ENCODE measurements at regions not wholly inside any gene's neighbourhood (a gene's known extent, or its start where the extent isn't known, plus 50 kb on each side); places are given as distances from the start of the nearest gene placed in this dataset.

GRCh38 chr12:46950094-46950493 is 124.3 kb upstream of the SLC38A4 start:
- POLR2A ChIA-PET = no interaction called here
- dilution Hi-C loops (cut with MboI; ENCODE audit: extremely low pct_ligation_motif_present, low sequenced_read_pairs) = no loop called here
- TF ChIP-seq, protein P1, sequence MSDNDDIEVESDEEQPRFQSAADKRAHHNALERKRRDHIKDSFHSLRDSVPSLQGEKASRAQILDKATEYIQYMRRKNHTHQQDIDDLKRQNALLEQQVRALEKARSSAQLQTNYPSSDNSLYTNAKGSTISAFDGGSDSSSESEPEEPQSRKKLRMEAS (IDR thresholded peaks at IDR 0.05; ENCODE audit: insufficient read depth, insufficient read length) = no peak
- TF ChIP-seq JUN (IDR thresholded peaks at IDR 0.05; ENCODE audit: borderline replicate concordance, insufficient read depth, insufficient read length, low read depth) = no peak
- no peak for TF ChIP-seq GATA2 (IDR thresholded peaks at IDR 0.05; ENCODE audit: insufficient read depth, insufficient read length, low read depth, low read length)
- no peak for TF ChIP-seq POLR2A (IDR thresholded peaks at IDR 0.05; ENCODE audit: low read depth, low read length)
- no peak for TF ChIP-seq EZH2 (IDR thresholded peaks at IDR 0.05; ENCODE audit: borderline replicate concordance, low read depth, low read length, severe bottlenecking)
- no peak for TF ChIP-seq POLR2AphosphoS5 (IDR thresholded peaks at IDR 0.05; ENCODE audit: insufficient read depth, low read depth, low read length)
- TF ChIP-seq FOS (IDR thresholded peaks at IDR 0.05; ENCODE audit: borderline replicate concordance, insufficient read depth, low read length) = no peak
- TF ChIP-seq, protein P2, sequence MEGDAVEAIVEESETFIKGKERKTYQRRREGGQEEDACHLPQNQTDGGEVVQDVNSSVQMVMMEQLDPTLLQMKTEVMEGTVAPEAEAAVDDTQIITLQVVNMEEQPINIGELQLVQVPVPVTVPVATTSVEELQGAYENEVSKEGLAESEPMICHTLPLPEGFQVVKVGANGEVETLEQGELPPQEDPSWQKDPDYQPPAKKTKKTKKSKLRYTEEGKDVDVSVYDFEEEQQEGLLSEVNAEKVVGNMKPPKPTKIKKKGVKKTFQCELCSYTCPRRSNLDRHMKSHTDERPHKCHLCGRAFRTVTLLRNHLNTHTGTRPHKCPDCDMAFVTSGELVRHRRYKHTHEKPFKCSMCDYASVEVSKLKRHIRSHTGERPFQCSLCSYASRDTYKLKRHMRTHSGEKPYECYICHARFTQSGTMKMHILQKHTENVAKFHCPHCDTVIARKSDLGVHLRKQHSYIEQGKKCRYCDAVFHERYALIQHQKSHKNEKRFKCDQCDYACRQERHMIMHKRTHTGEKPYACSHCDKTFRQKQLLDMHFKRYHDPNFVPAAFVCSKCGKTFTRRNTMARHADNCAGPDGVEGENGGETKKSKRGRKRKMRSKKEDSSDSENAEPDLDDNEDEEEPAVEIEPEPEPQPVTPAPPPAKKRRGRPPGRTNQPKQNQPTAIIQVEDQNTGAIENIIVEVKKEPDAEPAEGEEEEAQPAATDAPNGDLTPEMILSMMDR (IDR thresholded peaks at IDR 0.05; ENCODE audit: extremely low read depth in 1 of 2, insufficient read depth in 1 of 2, low read depth in 1 of 2, low read length in 2 of 2) = no peak
- TF ChIP-seq MYC (IDR thresholded peaks at IDR 0.05; ENCODE audit: low read depth, low read length) = no peak

More at GRCh38 chr12:46950094-46950493, 124.3 kb upstream of the SLC38A4 start:
- Histone ChIP-seq H3K9me3 (replicated peaks; ENCODE audit: control insufficient read depth, insufficient read depth, low read length) (no peaks in the 10 kb centered on the region), H4K20me1 (replicated peaks; ENCODE audit: control insufficient read depth, extremely low read depth, insufficient read depth, low read length) (no peaks in the 10 kb centered on the region), H3K9me1 (replicated peaks; ENCODE audit: control insufficient read depth, extremely low read depth, insufficient read depth, low read length) (no peaks in the 10 kb centered on the region), H3K79me2 (ENCODE audit: control insufficient read depth, insufficient read depth, low read length) (no peaks in the 10 kb centered on the region), H3K4me2 (ENCODE audit: insufficient read depth, low read length) (no peak overlapping the region), H3K9ac (replicated peaks; ENCODE audit: extremely low read depth, insufficient read depth, low read length) (no peak overlapping the region), H3K36me3 (ENCODE audit: control insufficient read depth in 2 of 2, extremely low read depth in 1 of 2, insufficient read depth in 2 of 2, low read length in 2 of 2) (no peaks in the 10 kb centered on the region), H2AFZ (ENCODE audit: low read depth, low read length) (no peak overlapping the region), H3K4me1 (ENCODE audit: control insufficient read depth, extremely low read depth, insufficient read depth, low read length) (no peaks in the 10 kb centered on the region), H3K4me3 (replicated peaks in 1 of 3; ENCODE audit: insufficient read depth in 1 of 3, low read depth in 1 of 3, low read length in 3 of 3) (no peak overlapping the region), H3K27ac (ENCODE audit: insufficient read depth, low read depth, low read length) (no peak overlapping the region), H3K27me3 (ENCODE audit: control insufficient read depth in 2 of 2, insufficient read depth in 2 of 2, low read length in 2 of 2) (peaks cover 0 to 4% of the 10 kb centered on the region in 2 experiments)
- intact Hi-C loops (cut with micrococcal nuclease) = no loop called here
- DNase-seq (ENCODE audit: low read depth, low spot score) = no peak
- FAIRE-seq = no peak
- CTCF ChIA-PET = no interaction called here
- BruUV-seq (replicated peaks) = no TSS peak

Measured in endothelial cell of umbilical vein (primary cell).